Peyer's patch (tissue), 4 donors: ENCODE measurements at regions not wholly inside any gene's neighbourhood (a gene's known extent, or its start where the extent isn't known, plus 50 kb on each side); places are given as distances from the start of the nearest gene placed in this dataset.

Source experiments
- POLR2A ChIP-seq, 2 donors: fragments of 450-650 bp; IDR thresholded peaks; one replicate each; pipeline ENCODE4 v1.5.1; 2017; ENCODE audit warnings: antibody characterized with exemption in 2 of 2, mild to moderate bottlenecking in 2 of 2, moderate library complexity in 2 of 2
- TF ChIP-seq, protein P1 (sequence below), 6 experiments: fragments of 450-650 bp in 4 of 6; fragments of 200-600 bp in 2 of 6; sonication (generic) in 1 of 6; IDR thresholded peaks; one replicate each; pipeline ENCODE4 v1.5.1; 2017 to 2019; ENCODE audit warnings: antibody characterized with exemption in 6 of 6, mild to moderate bottlenecking in 3 of 6, moderate library complexity in 1 of 6

DNA sequence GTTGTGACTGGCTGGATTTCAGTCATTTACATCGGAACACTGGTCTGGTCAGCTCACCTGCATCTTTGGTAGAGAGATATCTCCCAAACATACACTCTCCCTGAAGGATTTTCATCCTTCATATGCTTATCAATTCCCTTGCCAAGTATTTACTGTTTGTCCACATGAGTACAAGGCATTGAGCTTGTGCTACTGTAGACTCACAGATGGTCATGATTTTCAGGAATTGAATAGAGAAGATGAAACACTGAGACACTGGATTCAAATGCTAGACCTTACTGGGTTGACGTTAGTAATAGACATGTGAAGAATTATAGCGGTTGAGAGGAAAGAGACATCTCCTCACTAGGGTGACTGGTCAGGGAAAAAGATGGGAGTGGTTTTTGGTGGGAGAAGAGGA is 62.9 kb upstream of the ABL1 start:
- TF ChIP-seq, protein P1, sequence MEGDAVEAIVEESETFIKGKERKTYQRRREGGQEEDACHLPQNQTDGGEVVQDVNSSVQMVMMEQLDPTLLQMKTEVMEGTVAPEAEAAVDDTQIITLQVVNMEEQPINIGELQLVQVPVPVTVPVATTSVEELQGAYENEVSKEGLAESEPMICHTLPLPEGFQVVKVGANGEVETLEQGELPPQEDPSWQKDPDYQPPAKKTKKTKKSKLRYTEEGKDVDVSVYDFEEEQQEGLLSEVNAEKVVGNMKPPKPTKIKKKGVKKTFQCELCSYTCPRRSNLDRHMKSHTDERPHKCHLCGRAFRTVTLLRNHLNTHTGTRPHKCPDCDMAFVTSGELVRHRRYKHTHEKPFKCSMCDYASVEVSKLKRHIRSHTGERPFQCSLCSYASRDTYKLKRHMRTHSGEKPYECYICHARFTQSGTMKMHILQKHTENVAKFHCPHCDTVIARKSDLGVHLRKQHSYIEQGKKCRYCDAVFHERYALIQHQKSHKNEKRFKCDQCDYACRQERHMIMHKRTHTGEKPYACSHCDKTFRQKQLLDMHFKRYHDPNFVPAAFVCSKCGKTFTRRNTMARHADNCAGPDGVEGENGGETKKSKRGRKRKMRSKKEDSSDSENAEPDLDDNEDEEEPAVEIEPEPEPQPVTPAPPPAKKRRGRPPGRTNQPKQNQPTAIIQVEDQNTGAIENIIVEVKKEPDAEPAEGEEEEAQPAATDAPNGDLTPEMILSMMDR (IDR thresholded peaks at IDR 0.05) = no peak
- TF ChIP-seq POLR2A (IDR thresholded peaks at IDR 0.05) = no peak
